ENCODE measurements at regions not wholly inside any gene's neighbourhood (a gene's known extent, or its start where the extent isn't known, plus 50 kb on each side); places are given as distances from the start of the nearest gene placed in this dataset.

DNA sequence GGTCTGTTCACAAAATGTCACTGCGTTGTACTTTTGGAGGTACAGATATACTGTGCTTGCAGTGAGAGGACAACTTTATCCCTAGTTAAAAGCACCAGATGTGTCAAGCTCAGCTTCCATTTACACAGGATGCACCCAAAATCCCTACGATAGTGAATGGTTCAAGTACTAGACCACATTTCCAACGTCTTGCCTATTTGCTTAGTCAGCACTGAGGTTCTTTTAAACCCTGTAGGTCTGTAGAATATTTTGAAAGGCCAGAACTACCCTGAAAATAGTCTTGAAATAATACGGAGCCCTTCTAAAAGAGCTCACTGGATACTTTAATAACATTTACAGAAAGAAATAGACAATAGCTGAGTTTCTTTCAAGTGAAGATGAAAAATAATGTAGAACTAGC, 466.1 kb downstream of the FUT8 start:
- POLR2A ChIA-PET = no interaction called here
- no peak overlapping the region for H3K4me2 ChIP-seq
- H3F3A ChIP-seq (replicated peaks; ENCODE audit: insufficient read depth) = no peaks in the 10 kb centered on the region
- no peaks in the 10 kb centered on the region for H3K79me2 ChIP-seq (ENCODE audit: insufficient read depth)
- no peak overlapping the region for H3K9ac ChIP-seq
- H3K36me3 ChIP-seq (replicated peaks in 1 of 2; ENCODE audit: control insufficient read depth in 1 of 2, insufficient read depth in 2 of 2, low read length in 1 of 2) = no peaks in the 10 kb centered on the region
- 24% methylated on average over 4 of the region's 4 CpGs for WGBS (ENCODE audit: low lambda C conversion rate)
- H3K9me3 ChIP-seq = no peaks in the 10 kb centered on the region; the same call in 1 of the 2 replicates
- CTCF ChIA-PET = interaction anchor here (2.0 kb wide), 1 partner anchor 54 kb away, joined by 7 read pairs; no protein-coding TSS in a partner anchor
- no peak overlapping the region for H3K27ac ChIP-seq (ENCODE audit: low read depth in 2 of 2, low read length in 1 of 2)
- H3K27me3 ChIP-seq (ENCODE audit: insufficient read depth) = no peaks in the 10 kb centered on the region
- no peaks in the 10 kb centered on the region for H4K20me1 ChIP-seq (ENCODE audit: insufficient read depth)
- TF ChIP-seq, protein P1, sequence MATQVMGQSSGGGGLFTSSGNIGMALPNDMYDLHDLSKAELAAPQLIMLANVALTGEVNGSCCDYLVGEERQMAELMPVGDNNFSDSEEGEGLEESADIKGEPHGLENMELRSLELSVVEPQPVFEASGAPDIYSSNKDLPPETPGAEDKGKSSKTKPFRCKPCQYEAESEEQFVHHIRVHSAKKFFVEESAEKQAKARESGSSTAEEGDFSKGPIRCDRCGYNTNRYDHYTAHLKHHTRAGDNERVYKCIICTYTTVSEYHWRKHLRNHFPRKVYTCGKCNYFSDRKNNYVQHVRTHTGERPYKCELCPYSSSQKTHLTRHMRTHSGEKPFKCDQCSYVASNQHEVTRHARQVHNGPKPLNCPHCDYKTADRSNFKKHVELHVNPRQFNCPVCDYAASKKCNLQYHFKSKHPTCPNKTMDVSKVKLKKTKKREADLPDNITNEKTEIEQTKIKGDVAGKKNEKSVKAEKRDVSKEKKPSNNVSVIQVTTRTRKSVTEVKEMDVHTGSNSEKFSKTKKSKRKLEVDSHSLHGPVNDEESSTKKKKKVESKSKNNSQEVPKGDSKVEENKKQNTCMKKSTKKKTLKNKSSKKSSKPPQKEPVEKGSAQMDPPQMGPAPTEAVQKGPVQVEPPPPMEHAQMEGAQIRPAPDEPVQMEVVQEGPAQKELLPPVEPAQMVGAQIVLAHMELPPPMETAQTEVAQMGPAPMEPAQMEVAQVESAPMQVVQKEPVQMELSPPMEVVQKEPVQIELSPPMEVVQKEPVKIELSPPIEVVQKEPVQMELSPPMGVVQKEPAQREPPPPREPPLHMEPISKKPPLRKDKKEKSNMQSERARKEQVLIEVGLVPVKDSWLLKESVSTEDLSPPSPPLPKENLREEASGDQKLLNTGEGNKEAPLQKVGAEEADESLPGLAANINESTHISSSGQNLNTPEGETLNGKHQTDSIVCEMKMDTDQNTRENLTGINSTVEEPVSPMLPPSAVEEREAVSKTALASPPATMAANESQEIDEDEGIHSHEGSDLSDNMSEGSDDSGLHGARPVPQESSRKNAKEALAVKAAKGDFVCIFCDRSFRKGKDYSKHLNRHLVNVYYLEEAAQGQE (IDR thresholded peaks at IDR 0.05; ENCODE audit: low read depth, low read length) = no peak
- TF ChIP-seq FOXM1 (IDR thresholded peaks at IDR 0.05; ENCODE audit: low read depth) (no peak), SIN3A (IDR thresholded peaks at IDR 0.05; ENCODE audit: borderline replicate concordance, low read depth, low read length) (no peak), MEF2A (IDR thresholded peaks at IDR 0.05; ENCODE audit: borderline replicate concordance, low read depth) (no peak), FOXJ3 (CRISPR knock-in tag; IDR thresholded peaks at IDR 0.05) (no peak), MXI1 (IDR thresholded peaks at IDR 0.05; ENCODE audit: low read depth, low read length) (no peak), JUND (IDR thresholded peaks at IDR 0.05) (no peak), TAF1 (IDR thresholded peaks at IDR 0.05; ENCODE audit: borderline replicate concordance, low read depth, low read length) (no peak)
- no peak for DNase-seq
- H3K4me1 ChIP-seq (ENCODE audit: control insufficient read depth in 1 of 2, insufficient read depth in 2 of 2, low read depth in 1 of 2, low read length in 1 of 2) = no peaks in the 10 kb centered on the region
- no peak overlapping the region for H3K4me3 ChIP-seq (ENCODE audit: low read depth in 2 of 2, low read length in 1 of 2)
- no peaks in the 10 kb centered on the region for H3K9me2 ChIP-seq
- no peak overlapping the region for H2AFZ ChIP-seq (ENCODE audit: low read depth)

DNA sequence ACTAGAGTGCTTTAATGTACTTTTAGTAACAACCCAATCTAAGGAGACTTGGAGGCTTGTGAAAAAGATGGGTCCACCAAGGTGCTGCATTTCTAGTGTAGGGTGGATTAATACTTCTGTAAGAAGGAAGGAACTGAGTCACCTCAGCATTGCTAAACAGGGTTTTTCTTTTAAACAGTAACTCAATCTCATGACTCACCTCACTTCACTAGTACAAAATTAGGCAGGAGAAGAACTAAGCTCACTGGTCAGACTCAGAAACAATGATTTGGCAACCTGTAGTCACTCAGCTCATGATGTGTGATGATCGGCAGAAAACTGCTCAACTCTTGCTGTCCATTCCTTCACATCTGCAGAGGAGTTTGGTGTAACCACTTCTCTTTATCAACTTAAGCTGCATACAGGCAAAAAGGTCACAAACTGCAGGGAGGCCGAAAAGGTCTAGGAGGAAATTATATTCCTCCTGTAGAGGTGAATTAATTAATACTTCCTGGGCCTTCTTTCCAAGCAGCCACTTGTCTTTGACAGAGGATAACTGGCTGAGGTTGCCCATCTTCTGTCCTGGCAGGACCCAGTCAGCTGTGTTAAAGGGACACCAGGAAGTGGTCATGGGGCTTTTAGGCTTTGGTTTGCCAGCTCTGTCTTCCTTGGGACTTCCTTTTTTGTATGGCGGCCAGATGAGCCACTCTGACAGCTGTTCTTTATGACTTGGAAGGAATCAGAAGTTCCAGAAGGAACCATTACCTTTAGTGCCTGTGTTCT, 466.9 kb downstream of the FUT8 start:
- Histone ChIP-seq H3K4me1 (ENCODE audit: control insufficient read depth in 1 of 2, insufficient read depth in 2 of 2, low read depth in 1 of 2, low read length in 1 of 2) (no peaks in the 10 kb centered on the region), H3K4me2 (no peak overlapping the region), H3K36me3 (replicated peaks in 1 of 2; ENCODE audit: control insufficient read depth in 1 of 2, insufficient read depth in 2 of 2, low read length in 1 of 2) (no peaks in the 10 kb centered on the region), H3K9me3 (no peaks in the 10 kb centered on the region; the same call in 1 of the 2 replicates), H3K9ac (no peak overlapping the region), H2AFZ (ENCODE audit: low read depth) (no peak overlapping the region), H4K20me1 (ENCODE audit: insufficient read depth) (no peaks in the 10 kb centered on the region), H3K27me3 (ENCODE audit: insufficient read depth) (no peaks in the 10 kb centered on the region), H3K79me2 (ENCODE audit: insufficient read depth) (no peaks in the 10 kb centered on the region), H3K4me3 (ENCODE audit: low read depth in 2 of 2, low read length in 1 of 2) (no peak overlapping the region), H3K27ac (ENCODE audit: low read depth in 2 of 2, low read length in 1 of 2) (no peak overlapping the region), H3F3A (replicated peaks; ENCODE audit: insufficient read depth) (no peaks in the 10 kb centered on the region), H3K9me2 (no peaks in the 10 kb centered on the region)
- ChIA-PET CTCF (interaction anchor here (2.0 kb wide), 1 partner anchor 55 kb away, joined by 7 read pairs; no protein-coding TSS in a partner anchor), POLR2A (no interaction called here)
- TF ChIP-seq FOXJ3 (CRISPR knock-in tag; IDR thresholded peaks at IDR 0.05) = no peak
- no peak for TF ChIP-seq TAF1 (IDR thresholded peaks at IDR 0.05; ENCODE audit: borderline replicate concordance, low read depth, low read length)
- TF ChIP-seq, protein P2, sequence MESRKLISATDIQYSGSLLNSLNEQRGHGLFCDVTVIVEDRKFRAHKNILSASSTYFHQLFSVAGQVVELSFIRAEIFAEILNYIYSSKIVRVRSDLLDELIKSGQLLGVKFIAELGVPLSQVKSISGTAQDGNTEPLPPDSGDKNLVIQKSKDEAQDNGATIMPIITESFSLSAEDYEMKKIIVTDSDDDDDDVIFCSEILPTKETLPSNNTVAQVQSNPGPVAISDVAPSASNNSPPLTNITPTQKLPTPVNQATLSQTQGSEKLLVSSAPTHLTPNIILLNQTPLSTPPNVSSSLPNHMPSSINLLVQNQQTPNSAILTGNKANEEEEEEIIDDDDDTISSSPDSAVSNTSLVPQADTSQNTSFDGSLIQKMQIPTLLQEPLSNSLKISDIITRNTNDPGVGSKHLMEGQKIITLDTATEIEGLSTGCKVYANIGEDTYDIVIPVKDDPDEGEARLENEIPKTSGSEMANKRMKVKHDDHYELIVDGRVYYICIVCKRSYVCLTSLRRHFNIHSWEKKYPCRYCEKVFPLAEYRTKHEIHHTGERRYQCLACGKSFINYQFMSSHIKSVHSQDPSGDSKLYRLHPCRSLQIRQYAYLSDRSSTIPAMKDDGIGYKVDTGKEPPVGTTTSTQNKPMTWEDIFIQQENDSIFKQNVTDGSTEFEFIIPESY (IDR thresholded peaks at IDR 0.05; ENCODE audit: borderline replicate concordance, low read depth) = no peak
- TF ChIP-seq RXRA (IDR thresholded peaks at IDR 0.05; ENCODE audit: borderline replicate concordance, low read depth) = no peak
- TF ChIP-seq SMC3 (IDR thresholded peaks at IDR 0.05; ENCODE audit: low read depth, low read length) = no peak
- no peak for TF ChIP-seq YY1 (IDR thresholded peaks at IDR 0.05; ENCODE audit: low read depth)
- no peak for TF ChIP-seq ELF1 (IDR thresholded peaks at IDR 0.05)
- no peak for TF ChIP-seq TEAD4 (IDR thresholded peaks at IDR 0.05; ENCODE audit: borderline replicate concordance, insufficient read depth)
- no peak for TF ChIP-seq TCF12 (IDR thresholded peaks at IDR 0.05)
- no peak for TF ChIP-seq FOXM1 (IDR thresholded peaks at IDR 0.05; ENCODE audit: low read depth)
- no peak for TF ChIP-seq EP300 (IDR thresholded peaks at IDR 0.05; ENCODE audit: borderline replicate concordance in 1 of 2, low read depth in 1 of 2, low read length in 1 of 2)
- no peak for TF ChIP-seq JUND (IDR thresholded peaks at IDR 0.05)
- TF ChIP-seq, protein P3, sequence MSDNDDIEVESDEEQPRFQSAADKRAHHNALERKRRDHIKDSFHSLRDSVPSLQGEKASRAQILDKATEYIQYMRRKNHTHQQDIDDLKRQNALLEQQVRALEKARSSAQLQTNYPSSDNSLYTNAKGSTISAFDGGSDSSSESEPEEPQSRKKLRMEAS (IDR thresholded peaks at IDR 0.05; ENCODE audit: low read depth) = no peak
- no peak for TF ChIP-seq RFX5 (IDR thresholded peaks at IDR 0.05; ENCODE audit: low read length)
- TF ChIP-seq, protein P4, sequence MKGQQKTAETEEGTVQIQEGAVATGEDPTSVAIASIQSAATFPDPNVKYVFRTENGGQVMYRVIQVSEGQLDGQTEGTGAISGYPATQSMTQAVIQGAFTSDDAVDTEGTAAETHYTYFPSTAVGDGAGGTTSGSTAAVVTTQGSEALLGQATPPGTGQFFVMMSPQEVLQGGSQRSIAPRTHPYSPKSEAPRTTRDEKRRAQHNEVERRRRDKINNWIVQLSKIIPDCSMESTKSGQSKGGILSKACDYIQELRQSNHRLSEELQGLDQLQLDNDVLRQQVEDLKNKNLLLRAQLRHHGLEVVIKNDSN (IDR thresholded peaks at IDR 0.05; ENCODE audit: borderline replicate concordance, low read depth) = no peak
- no peak for TF ChIP-seq NRF1 (IDR thresholded peaks at IDR 0.05; ENCODE audit: low read depth, low read length)
- no peak for DNase-seq
- WGBS (ENCODE audit: low lambda C conversion rate) = 41% methylated on average over 3 of the region's 3 CpGs

Measured in SK-N-SH (cell line).